GM23338 (cell line): ENCODE measurements at regions not wholly inside any gene's neighbourhood (a gene's known extent, or its start where the extent isn't known, plus 50 kb on each side); places are given as distances from the start of the nearest gene placed in this dataset.

ENCODE experiments used
- ATAC-seq: fragments of 200-7000 bp; cut with Tn5 transposase; 3 replicates; pipeline ENCODE4 v1.9.1; 2020
- DNase-seq: peaks from one replicate; pipeline ENCODE4 v3.0.0-alpha.2; 2015; ENCODE audit warnings: low spot score
- H2AFZ ChIP-seq: fragments of 200-600 bp; sonication (generic); 2 replicates; pipeline ENCODE4 v1.8.0; 2016; ENCODE audit warnings: antibody characterized with exemption, mild to moderate bottlenecking, moderate library complexity
- H3F3A ChIP-seq: fragments of 200-600 bp; sonication (generic); replicated peaks from 2 replicates; pipeline ENCODE4 v1.8.0; 2017; ENCODE audit warnings: antibody characterized with exemption, mixed run types, low read depth
- H3K27ac ChIP-seq: fragments of 200-600 bp; sonication (generic); 2 replicates; pipeline ENCODE4 v1.6.1; 2016; ENCODE audit warnings: low read depth
- H3K27me3 ChIP-seq: fragments of 200-600 bp; sonication (generic); 2 replicates; pipeline ENCODE4 v1.8.0; 2016; ENCODE audit warnings: mild to moderate bottlenecking, mixed run types, moderate library complexity; ENCODE audit not compliant: insufficient read depth
- H3K36me3 ChIP-seq: fragments of 200-600 bp; sonication (generic); 2 replicates; pipeline ENCODE4 v1.8.0; 2016; ENCODE audit warnings: mild to moderate bottlenecking; ENCODE audit not compliant: insufficient read depth
- H3K4me1 ChIP-seq: fragments of 200-600 bp; sonication (generic); 2 replicates; pipeline ENCODE4 v1.8.0; 2016; ENCODE audit warnings: mild to moderate bottlenecking, moderate library complexity; ENCODE audit not compliant: insufficient read depth
- H3K4me2 ChIP-seq: fragments of 200-600 bp; sonication (generic); 2 replicates; pipeline ENCODE4 v1.7.1; 2017; ENCODE audit warnings: mixed run types
- H3K4me3 ChIP-seq: fragments of 200-600 bp; sonication (generic); 2 replicates; pipeline ENCODE4 v1.6.1; 2016; ENCODE audit warnings: mixed run types
- H3K79me2 ChIP-seq: fragments of 200-600 bp; sonication (generic); replicated peaks from 2 replicates; pipeline ENCODE4 v1.8.0; 2017; ENCODE audit warnings: mild to moderate bottlenecking; ENCODE audit not compliant: insufficient read depth
- H3K9me2 ChIP-seq: fragments of 200-600 bp; sonication (generic); 2 replicates; pipeline ENCODE4 v1.8.0; 2017; ENCODE audit not compliant: insufficient read depth
- H4K20me1 ChIP-seq: fragments of 200-600 bp; sonication (generic); replicated peaks from 2 replicates; pipeline ENCODE4 v1.8.0; 2017; ENCODE audit warnings: mild to moderate bottlenecking; ENCODE audit not compliant: insufficient read depth
- H3K27ac Mint-ChIP-seq: 2 replicates; pipeline ENCODE4 v1.8.0; 2020; ENCODE audit warnings: inconsistent platforms, mild to moderate bottlenecking, moderate library complexity, mixed read lengths
- H3K27me3 Mint-ChIP-seq: 3 replicates; pipeline ENCODE4 v1.8.0; 2022; ENCODE audit warnings: low read depth, mild to moderate bottlenecking, moderate library complexity, mixed read lengths, inconsistent platforms; ENCODE audit not compliant: insufficient read depth, poor library complexity
- H3K36me3 Mint-ChIP-seq: 3 replicates; pipeline ENCODE4 v1.8.0; 2021; ENCODE audit warnings: low read depth, mild to moderate bottlenecking, inconsistent platforms, moderate library complexity, mixed read lengths
- H3K4me1 Mint-ChIP-seq: 3 replicates; pipeline ENCODE4 v1.8.0; 2020; ENCODE audit warnings: mild to moderate bottlenecking, inconsistent platforms, mixed read lengths
- H3K4me3 Mint-ChIP-seq: 3 replicates; pipeline ENCODE4 v1.8.0; 2021; ENCODE audit warnings: moderate library complexity, mild to moderate bottlenecking, inconsistent platforms, mixed read lengths
- H3K9me3 Mint-ChIP-seq: 3 replicates; pipeline ENCODE4 v1.8.0; 2020; ENCODE audit warnings: moderate library complexity, mild to moderate bottlenecking, inconsistent platforms, mixed read lengths
- CTCF ChIP-seq, 2 experiments: fragments of 200-600 bp in 1 of 2; sonication (generic) in 1 of 2; conservative IDR thresholded peaks; 2 replicates each; pipeline versions ENCODE4 v1.5.1 to v1.6.1; 2016 to 2017; ENCODE audit warnings: antibody characterized with exemption in 2 of 2, low read depth in 2 of 2, mild to moderate bottlenecking in 2 of 2, moderate library complexity in 1 of 2
- ETS1 ChIP-seq: IDR thresholded peaks from 2 replicates; pipeline ENCODE4 v1.6.1; 2016; ENCODE audit warnings: antibody characterized with exemption
- EZH2 ChIP-seq: fragments of 200-600 bp; sonication (generic); IDR thresholded peaks from one replicate; pipeline ENCODE4 v1.8.0; 2017; ENCODE audit warnings: antibody characterized with exemption, mild to moderate bottlenecking, low read depth; ENCODE audit not compliant: unreplicated experiment
- EZH2phosphoT487 ChIP-seq: fragments of 200-600 bp; sonication (generic); IDR thresholded peaks from one replicate; pipeline ENCODE4 v1.8.1; 2018; ENCODE audit warnings: antibody characterized with exemption; ENCODE audit not compliant: unreplicated experiment
- JUNB ChIP-seq: IDR thresholded peaks from one replicate; pipeline ENCODE4 v1.6.1; 2016; ENCODE audit warnings: antibody characterized with exemption; ENCODE audit not compliant: unreplicated experiment
- NANOG ChIP-seq: IDR thresholded peaks from 2 replicates; pipeline ENCODE4 v1.6.1; 2016; ENCODE audit warnings: antibody characterized with exemption, borderline replicate concordance
- STAT1 ChIP-seq: IDR thresholded peaks from one replicate; pipeline ENCODE4 v1.6.1; 2016; ENCODE audit warnings: antibody characterized with exemption; ENCODE audit not compliant: unreplicated experiment
- ZNF114 ChIP-seq: fragments of 250-450 bp; sonication (Bioruptor Pico); IDR thresholded peaks from 2 replicates; pipeline ENCODE4 v1.5.0; 2020; ENCODE audit warnings: mild to moderate bottlenecking, moderate library complexity
- ZNF462 ChIP-seq: fragments of 250-450 bp; sonication (Bioruptor Pico); IDR thresholded peaks from 2 replicates; pipeline ENCODE4 v1.5.0; 2020; ENCODE audit warnings: mild to moderate bottlenecking, moderate library complexity
- TF ChIP-seq, protein P1 (sequence below): IDR thresholded peaks from one replicate; pipeline ENCODE4 v1.6.1; 2018; ENCODE audit warnings: antibody characterized with exemption; ENCODE audit not compliant: unreplicated experiment

- H3K4me3 ChIP-seq: no peak overlapping the region
- no peak overlapping the region for H3K27ac ChIP-seq
- no peaks in the 10 kb centered on the region for H3K4me1 Mint-ChIP-seq
- no peaks in the 10 kb centered on the region for H3K36me3 Mint-ChIP-seq
- H3K79me2 ChIP-seq: no peaks in the 10 kb centered on the region
- no peak overlapping the region for H3K4me3 Mint-ChIP-seq
- no peak overlapping the region for H3K4me2 ChIP-seq
- TF ChIP-seq JUNB (no peak), EZH2 (no peak), ZNF114 (no peak), EZH2phosphoT487 (no peak), ZNF462 (CRISPR knock-in tag) (no peak), CTCF (conservative IDR thresholded peaks at IDR 0.05; ENCODE audit: low read depth in 2 of 2) (no peak), ETS1 (no peak), NANOG (no peak), STAT1 (no peak)
- TF ChIP-seq, protein P1, sequence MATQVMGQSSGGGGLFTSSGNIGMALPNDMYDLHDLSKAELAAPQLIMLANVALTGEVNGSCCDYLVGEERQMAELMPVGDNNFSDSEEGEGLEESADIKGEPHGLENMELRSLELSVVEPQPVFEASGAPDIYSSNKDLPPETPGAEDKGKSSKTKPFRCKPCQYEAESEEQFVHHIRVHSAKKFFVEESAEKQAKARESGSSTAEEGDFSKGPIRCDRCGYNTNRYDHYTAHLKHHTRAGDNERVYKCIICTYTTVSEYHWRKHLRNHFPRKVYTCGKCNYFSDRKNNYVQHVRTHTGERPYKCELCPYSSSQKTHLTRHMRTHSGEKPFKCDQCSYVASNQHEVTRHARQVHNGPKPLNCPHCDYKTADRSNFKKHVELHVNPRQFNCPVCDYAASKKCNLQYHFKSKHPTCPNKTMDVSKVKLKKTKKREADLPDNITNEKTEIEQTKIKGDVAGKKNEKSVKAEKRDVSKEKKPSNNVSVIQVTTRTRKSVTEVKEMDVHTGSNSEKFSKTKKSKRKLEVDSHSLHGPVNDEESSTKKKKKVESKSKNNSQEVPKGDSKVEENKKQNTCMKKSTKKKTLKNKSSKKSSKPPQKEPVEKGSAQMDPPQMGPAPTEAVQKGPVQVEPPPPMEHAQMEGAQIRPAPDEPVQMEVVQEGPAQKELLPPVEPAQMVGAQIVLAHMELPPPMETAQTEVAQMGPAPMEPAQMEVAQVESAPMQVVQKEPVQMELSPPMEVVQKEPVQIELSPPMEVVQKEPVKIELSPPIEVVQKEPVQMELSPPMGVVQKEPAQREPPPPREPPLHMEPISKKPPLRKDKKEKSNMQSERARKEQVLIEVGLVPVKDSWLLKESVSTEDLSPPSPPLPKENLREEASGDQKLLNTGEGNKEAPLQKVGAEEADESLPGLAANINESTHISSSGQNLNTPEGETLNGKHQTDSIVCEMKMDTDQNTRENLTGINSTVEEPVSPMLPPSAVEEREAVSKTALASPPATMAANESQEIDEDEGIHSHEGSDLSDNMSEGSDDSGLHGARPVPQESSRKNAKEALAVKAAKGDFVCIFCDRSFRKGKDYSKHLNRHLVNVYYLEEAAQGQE: no peak
- no peaks in the 10 kb centered on the region for H3K27me3 ChIP-seq
- H3K9me2 ChIP-seq: 0 out of 2 replicates have a peak, but pooled peaks cover 12% of the 10 kb centered on the region
- H3K27ac Mint-ChIP-seq: no peak overlapping the region
- no peak for ATAC-seq
- DNase-seq: no peak
- no peak overlapping the region for H2AFZ ChIP-seq
- H3K9me3 Mint-ChIP-seq: no peaks in the 10 kb centered on the region; the same call in 2 of the 3 replicates
- no peaks in the 10 kb centered on the region for H4K20me1 ChIP-seq
- no peaks in the 10 kb centered on the region for H3F3A ChIP-seq
- no peaks in the 10 kb centered on the region for H3K4me1 ChIP-seq
- H3K27me3 Mint-ChIP-seq: peaks cover 5% of the 10 kb centered on the region
- H3K36me3 ChIP-seq: no peaks in the 10 kb centered on the region
These were observed 1134.1 kb downstream of the VRK1 start for GRCh38 chr14:97931273-97931672.
